ENCODE measurements at regions not wholly inside any gene's neighbourhood (a gene's known extent, or its start where the extent isn't known, plus 50 kb on each side); places are given as distances from the start of the nearest gene placed in this dataset.

DNA sequence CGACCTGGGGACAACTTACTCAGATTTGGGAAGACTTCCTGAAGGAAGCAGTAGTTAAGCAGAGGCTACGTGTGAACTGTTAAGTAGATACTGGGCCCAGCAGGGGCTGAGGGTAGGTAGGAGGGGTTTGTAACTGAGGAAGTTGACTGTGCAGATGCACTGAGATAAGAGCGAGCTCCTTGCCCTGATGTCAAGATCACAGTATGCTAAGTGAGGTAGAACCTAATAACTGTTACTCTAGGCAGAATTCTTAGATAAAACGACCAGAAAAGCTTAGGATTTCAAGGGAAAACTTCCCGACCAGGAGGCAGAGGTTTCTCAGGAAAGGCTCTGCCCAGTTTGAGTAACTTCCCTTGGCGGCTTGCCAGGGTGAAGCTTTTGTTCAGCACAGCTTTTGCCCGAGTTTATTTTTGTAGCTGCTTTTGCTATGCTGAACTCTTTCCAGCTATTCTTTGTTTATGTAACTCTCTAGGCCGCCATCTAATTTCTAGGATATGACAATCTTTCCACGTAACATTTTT, 632.1 kb downstream of the DIAPH3 start:
- TF ChIP-seq, protein P1, sequence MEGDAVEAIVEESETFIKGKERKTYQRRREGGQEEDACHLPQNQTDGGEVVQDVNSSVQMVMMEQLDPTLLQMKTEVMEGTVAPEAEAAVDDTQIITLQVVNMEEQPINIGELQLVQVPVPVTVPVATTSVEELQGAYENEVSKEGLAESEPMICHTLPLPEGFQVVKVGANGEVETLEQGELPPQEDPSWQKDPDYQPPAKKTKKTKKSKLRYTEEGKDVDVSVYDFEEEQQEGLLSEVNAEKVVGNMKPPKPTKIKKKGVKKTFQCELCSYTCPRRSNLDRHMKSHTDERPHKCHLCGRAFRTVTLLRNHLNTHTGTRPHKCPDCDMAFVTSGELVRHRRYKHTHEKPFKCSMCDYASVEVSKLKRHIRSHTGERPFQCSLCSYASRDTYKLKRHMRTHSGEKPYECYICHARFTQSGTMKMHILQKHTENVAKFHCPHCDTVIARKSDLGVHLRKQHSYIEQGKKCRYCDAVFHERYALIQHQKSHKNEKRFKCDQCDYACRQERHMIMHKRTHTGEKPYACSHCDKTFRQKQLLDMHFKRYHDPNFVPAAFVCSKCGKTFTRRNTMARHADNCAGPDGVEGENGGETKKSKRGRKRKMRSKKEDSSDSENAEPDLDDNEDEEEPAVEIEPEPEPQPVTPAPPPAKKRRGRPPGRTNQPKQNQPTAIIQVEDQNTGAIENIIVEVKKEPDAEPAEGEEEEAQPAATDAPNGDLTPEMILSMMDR (IDR thresholded peaks at IDR 0.05), result no peak
- no peak for TF ChIP-seq POLR2A (IDR thresholded peaks at IDR 0.05)
- Histone ChIP-seq H3K4me1 (peaks cover 0 to 11% (median 0%) of the 10 kb centered on the region in 4 donors), H3K27ac (no peak overlapping the region), H3K4me3 (no peak overlapping the region), H3K27me3 (no peaks in the 10 kb centered on the region), H3K36me3 (no peaks in the 10 kb centered on the region), H3K9me3 (no peaks in the 10 kb centered on the region)
- DNase-seq, result peak in 2 of 3 donors; percentile 34 to 73

DNA sequence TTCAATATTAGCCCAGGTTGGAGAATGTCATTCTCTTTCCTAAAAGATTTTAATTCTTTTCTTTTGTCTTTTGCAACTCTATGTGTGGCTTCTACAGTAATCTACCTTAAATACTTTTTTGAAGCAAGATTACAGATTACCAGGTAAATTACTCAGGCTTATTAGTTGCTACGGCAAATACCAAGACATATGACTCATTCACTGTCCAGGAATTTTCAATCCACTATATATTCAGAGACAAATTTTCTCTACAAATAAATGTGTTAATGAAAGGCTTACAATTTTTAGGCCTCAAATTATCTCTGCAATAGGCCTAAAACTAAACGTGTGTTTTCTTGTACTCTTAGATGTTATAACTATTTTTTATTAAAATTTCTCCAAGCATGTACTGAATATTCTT, 631.3 kb downstream of the DIAPH3 start:
- TF ChIP-seq, protein P1 (IDR thresholded peaks at IDR 0.05), result no peak
- no peak for TF ChIP-seq POLR2A (IDR thresholded peaks at IDR 0.05)
- DNase-seq, result no peak
- H3K27ac ChIP-seq, result no peak overlapping the region
- H3K4me1 ChIP-seq, result peaks cover 0 to 11% (median 0%) of the 10 kb centered on the region in 4 donors
- no peak overlapping the region for H3K4me3 ChIP-seq
- no peaks in the 10 kb centered on the region for H3K36me3 ChIP-seq
- no peaks in the 10 kb centered on the region for H3K27me3 ChIP-seq
- H3K9me3 ChIP-seq, result no peaks in the 10 kb centered on the region

DNA sequence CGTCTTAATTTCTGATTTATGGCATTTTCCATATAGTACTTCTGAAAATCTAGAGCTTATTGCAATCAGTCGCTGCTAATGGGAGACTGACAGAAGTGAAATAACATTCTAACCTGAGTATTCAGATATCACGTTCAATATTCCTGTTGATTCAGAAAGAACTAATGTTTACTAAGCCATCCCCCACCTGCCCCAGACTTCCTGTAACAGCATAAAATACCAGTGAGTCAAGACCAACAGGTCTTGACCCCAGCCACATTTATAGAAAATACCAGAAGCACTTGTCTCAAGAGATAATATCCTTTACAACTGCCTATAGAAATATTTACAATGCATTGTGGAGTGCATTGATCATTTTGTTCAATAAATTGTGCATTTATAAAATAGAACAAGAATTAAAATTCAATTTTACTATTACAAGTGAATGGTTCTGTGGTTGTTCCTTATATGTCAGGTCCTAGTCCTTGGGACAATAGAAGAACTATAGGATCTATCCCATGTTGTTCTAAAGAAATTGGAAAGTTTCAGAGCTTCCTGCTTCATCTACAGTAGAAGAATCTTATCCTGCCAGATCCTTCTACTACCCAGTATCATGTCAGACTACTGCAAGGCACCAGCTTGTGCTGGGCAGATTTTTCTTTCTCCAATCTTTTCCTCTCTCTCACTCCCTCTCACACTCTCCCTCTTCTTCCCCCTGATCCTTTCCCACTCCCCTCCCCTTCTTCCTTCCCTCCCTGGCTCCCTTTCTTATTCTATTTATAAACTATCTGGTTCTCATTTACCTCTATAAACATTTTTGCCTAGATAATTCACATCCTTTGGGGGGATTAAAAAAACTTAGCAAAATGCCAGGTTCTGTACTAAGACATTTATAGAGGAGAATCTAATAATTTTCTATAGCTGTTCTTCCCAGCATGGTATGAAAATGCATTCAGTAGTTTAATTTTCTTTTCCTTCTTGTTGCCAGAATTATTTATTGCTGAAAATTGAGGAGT, 629.9 kb downstream of the DIAPH3 start:
- no peak overlapping the region for H3K27ac ChIP-seq
- H3K27me3 ChIP-seq, result no peaks in the 10 kb centered on the region
- H3K4me3 ChIP-seq, result no peak overlapping the region
- H3K36me3 ChIP-seq, result no peaks in the 10 kb centered on the region
- peaks cover 0 to 11% (median 0%) of the 10 kb centered on the region in 4 donors for H3K4me1 ChIP-seq
- no peak for DNase-seq
- TF ChIP-seq, protein P1 (IDR thresholded peaks at IDR 0.05), result no peak
- no peak for TF ChIP-seq POLR2A (IDR thresholded peaks at IDR 0.05)
- H3K9me3 ChIP-seq, result no peaks in the 10 kb centered on the region

DNA sequence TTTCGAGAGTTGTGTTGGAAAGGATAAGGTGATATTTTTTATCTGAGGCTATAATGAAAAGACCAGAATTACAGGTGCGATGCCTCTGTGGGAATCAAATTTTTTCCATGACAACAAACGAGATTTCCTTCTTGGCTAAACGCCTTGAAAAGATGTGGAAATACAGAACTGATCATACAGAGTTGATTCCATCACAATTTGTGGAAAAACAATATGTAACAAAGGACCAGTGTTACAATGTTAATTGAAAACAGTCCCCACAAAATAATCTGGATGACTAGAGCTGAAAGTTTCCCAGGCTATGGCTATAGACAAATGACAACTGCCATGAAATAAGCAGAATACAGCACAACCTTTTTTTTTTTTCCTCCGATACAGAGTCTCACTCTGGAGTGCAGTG, 628.9 kb downstream of the DIAPH3 start:
- H3K4me1 ChIP-seq, result peaks cover 0 to 11% (median 0%) of the 10 kb centered on the region in 4 donors
- no peak for DNase-seq
- H3K9me3 ChIP-seq, result no peaks in the 10 kb centered on the region
- no peak overlapping the region for H3K4me3 ChIP-seq
- no peaks in the 10 kb centered on the region for H3K36me3 ChIP-seq
- no peak for TF ChIP-seq POLR2A (IDR thresholded peaks at IDR 0.05)
- TF ChIP-seq, protein P1 (IDR thresholded peaks at IDR 0.05), result no peak
- no peak overlapping the region for H3K27ac ChIP-seq
- H3K27me3 ChIP-seq, result no peaks in the 10 kb centered on the region

DNA sequence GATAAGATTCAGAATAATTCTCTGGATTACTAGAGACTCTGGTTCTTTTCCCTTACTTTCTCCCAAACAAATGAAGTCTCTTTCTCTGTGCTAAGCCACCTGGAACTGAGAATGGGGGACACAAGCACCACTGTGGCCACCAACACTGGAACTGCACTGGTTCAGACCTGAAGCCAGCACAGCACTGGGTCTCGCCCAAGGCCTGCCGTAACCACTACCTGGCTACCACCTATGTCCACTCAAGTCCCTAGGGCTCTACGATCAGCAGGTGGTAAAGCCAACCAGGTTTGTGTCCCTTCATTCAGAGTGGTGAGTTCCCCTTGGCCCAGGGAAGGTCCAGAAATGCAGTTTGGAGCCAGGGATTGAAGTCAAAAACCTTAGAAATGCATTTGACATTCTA, 626.2 kb downstream of the DIAPH3 start:
- Histone ChIP-seq H3K4me3 (no peak overlapping the region), H3K36me3 (no peaks in the 10 kb centered on the region), H3K9me3 (no peaks in the 10 kb centered on the region), H3K4me1 (no peaks in the 10 kb centered on the region), H3K27me3 (no peaks in the 10 kb centered on the region), H3K27ac (no peak overlapping the region)
- no peak for DNase-seq
- TF ChIP-seq, protein P1 (IDR thresholded peaks at IDR 0.05), result no peak
- TF ChIP-seq POLR2A (IDR thresholded peaks at IDR 0.05), result no peak

All from Peyer's patch (tissue), 4 donors.